Tongue (tissue), 1 donor: ENCODE measurements at regions not wholly inside any gene's neighbourhood (a gene's known extent, or its start where the extent isn't known, plus 50 kb on each side); places are given as distances from the start of the nearest gene placed in this dataset.
"Not testable (repeated sequence)": the region's sequence is repeated elsewhere in the genome, so short reads cannot be mapped to it uniquely, and the experiment has no call there.

Source experiments
- DNase-seq: peaks from one replicate; pipeline ENCODE4 v3.0.0-alpha.2; 2015

DNA sequence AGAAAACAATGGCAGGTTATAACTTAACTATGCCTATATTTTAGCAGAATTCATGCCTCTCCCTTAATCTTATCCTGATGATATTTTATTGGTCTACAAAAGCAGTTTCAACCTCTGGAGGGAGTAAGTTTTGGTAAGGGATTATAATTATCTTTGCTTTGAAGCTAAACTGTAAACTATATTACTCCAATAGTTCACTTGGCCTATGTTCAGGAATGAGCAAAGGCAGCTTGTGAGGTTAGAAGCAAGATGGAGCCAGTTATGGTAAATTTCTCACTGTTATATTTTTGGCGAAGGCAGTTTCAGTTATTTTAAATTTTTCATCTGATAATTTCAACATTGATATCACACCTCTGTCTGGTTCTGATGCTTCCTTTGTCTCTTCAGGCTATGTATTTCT, 192.5 kb upstream of the RGPD4 start:
- no peak for DNase-seq

DNA sequence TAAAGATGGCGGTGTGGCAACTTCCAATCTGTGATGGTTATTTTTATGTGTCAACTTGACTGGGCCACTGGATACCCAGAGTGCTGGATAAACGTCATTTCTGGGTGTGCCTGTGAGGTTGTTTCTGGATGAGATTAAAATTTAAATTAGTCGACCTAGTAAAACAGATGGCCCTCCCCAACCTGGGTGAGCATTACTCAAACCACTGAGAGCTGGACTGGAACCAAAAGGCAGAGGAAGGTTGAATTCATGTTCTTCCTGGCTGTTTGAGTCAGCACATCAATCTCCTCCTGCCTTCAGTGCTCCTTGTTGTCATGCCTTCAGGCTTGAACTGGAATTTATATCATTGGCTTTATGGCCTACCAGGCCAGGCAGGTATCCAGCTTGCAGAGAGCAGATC, 190.8 kb upstream of the RGPD4 start:
- DNase-seq, result no peak

DNA sequence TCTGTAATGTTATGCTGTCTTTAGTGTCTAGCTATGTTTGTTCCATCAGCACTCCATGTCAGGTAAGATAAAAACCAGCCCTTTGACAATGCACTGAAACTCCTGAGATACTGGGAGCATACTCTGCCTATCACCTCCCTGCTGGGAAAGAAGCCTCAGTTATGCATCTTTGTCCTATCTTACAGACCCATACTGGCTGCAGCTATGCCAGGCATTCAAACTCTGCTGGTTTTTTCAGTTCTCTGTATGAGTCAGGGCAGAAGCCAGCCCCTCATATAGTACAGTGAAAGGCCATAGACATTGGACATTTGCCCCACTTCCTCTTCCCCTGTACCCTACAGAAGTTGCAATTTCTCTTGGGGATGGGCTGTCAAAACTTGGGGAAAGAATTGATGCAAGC, 181.1 kb upstream of the RGPD4 start:
- DNase-seq, result no peak

DNA sequence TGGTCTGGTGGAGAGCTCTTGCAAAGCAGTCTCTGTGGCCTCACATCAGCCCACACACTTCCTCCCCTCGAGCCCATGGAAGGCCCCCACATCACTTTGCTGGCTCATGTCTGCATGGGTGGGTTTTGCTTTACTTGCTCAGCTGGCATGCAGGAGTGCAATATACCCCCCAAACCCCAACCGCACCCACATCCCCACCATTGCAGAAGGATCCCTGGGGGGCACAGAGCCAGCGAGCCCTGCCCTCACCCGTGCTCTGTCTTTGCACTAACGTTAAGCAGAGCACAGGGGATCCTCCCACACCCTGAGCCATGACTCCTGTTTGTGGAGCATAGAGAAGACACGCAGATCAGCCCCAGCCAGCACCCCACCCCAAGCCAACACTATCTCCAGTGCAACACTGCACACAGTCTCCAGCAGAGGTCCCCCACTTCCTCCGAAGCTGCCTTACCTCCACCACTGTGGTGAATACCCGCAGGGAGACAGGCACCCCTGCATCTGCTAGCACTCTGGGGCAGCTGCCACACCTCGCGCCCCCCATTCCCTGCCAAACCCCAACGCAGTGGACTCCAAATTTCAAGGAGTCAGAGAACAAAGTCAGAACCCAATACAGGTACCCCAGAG, 177.8 kb upstream of the RGPD4 start:
- DNase-seq, result no peak

DNA sequence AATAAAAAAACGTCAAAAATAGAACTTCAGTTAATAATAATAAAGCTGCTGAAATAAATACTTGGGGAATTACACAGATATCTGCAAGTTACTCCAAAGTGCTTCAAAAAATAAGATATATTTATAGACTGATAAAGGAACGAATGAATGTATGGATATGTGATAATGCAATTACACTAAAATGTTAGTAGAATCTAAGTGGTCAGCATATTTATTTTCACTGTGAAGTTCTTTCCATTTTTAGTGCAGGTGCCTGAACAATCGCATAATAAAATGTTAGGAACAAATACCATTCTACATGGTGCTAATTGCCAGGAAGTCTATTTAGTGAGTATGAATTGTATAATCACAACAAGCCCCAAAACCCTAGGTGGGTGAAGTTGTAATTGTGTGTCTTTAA, 169.6 kb upstream of the RGPD4 start:
- no peak for DNase-seq

DNA sequence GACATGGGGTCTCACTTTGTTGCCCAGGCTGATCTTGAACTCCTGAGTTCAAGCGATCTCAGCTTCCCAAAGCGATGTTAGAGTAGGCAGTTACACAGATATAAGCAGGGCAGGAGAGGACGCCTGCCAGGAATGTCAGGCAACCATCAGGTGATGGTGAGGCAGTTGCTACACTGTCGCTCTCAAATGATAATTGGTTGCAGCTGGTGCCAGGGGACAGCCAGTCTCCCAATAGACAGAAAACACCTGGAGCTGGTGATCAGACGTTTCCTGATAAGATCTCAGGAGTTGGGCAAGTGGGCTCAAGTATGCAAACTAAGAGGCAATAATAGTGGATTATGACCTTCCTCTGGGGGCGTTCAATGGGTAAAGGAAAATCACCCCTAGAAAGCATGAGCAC, 163.1 kb upstream of the RGPD4 start:
- DNase-seq, result no peak

DNA sequence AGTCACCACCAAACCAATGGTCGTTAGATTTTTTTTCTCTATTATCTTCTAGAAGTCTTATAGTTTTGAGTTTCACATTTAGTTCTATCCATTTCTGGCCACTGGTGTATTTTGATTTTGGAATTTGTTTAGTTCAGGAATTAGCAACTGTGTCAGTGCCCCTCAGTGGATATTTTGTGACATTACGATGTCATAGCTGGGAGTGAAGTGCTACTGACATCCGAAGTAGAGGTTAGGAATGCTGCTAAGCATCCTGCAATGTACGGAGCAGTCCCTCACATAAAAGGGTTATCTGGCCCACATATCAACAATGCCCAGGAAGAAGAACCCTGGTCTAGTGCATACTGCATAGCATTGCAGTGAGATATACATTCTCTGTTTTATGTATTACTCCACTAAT, 157.4 kb upstream of the RGPD4 start:
- peak; percentile 32 for DNase-seq

DNA sequence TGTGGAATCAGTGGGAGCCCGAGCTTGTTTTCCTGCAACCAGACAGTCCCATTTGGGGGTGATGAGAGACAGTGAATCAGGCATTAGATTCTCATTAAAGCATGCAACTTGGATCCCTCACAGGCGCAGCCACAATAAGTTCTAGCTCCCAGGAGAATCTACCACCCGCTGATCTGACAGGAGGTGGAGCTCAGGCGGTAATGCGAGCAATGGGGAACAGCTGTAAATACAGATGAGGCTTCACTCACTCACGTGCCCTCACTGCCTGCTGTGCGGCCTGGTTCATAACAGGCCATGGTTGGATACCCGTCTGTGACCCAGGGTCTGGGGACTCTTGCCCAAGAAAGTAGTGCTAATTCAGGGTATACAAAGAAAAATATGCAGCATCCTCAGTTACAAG, 144.8 kb upstream of the RGPD4 start:
- no peak for DNase-seq

DNA sequence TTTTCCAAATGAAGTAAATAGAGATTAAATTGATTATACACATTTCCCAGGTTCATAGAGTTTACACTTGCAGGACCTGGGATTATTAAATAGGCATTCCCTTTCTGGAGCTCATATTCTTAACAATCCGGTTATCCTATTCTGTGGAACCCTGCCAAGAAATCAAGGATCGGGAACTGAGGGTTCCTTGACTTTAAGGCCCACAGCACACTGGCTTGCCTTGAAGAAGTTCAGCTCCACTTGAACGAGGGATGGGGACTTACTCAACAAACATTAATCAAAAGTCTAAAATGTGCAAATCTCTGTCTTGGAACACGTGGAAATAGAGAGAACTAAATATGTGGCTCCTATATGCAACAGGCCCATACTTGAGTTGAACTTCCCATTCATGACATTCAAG, 142.3 kb upstream of the RGPD4 start:
- DNase-seq, result no peak

DNA sequence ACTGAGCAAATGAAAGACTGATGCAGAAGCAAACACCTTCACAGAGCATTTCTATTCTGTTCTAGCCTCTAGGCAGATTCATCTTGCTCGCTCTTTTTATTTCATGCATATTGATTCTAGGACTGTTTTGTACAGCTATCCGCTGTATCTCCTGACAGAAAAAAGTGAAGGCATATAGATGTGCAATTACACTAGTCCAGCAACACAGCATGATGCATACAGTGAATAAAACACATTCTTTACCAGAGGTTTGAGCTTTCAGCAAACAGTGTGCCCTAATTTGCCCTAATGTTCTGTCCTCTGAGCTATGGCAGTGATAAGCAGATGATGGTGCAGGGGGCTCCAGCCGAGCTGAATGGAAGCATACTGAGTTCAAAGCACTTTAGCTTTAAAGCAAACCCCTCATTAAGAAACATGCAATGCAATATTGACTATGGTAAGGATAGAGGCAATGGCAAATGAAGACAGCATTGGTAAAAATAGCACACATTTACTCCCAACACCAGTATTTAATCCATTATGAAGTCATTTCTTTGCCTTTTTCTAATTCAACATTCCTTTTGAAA, 141.2 kb upstream of the RGPD4 start:
- no peak for DNase-seq

DNA sequence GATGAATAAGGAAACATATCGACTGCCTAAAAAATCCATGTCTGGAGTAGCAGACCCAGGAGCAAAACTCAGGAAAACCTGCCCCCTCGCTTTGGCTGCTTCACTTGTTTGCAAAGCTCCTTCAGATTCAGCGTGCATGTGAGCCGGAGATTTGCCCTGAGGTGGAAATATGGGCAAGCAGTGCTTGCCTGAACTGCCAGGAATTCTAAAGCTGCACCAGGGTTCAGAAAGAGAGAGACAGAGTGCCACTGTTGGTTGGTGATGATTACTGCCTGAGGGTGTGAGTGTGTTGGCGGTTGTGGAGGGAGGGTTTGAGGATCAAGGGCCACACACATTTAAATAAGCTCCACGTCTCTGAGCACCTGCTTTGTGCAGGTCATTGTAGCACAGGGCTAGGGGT, 139.6 kb upstream of the RGPD4 start:
- DNase-seq, result peak; percentile 3

DNA sequence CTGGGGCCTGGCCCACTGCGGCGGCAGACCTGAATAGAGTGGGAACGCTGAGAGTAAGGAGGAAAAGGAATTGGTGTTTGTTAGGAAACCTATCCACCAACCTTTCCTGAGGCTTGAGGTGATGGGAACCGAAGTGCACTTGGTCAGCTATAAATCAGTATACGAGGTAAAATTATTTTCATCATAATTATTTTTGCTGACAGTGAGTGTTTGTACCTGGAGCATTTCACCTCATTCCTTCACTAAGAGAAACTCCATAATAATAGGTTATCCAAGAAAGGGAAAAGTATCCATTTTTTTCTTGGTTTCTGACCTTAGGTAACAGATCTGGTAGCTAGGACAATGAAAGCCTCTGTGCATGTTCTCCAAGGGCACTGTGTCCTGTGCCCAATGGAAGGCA, 138.6 kb upstream of the RGPD4 start:
- no peak for DNase-seq

DNA sequence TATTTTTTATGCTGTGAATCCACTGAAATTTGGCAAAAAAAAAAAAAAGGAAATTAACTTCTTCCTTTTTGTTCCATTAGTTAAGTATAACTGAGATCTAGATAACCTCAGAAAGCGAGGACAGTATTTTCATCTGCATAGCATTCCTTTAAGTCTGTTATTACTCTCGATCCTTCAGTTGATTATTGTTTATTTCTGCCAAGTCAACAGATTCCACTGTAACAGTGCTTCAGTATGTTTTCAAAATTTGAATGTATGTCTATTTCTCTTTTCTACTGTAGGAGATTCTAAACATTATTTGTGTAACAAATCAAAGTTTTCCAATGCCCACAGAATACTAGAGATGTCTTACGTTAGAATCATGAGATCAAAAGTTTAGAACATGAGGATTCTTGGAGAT, 133.1 kb upstream of the RGPD4 start:
- no peak for DNase-seq

DNA sequence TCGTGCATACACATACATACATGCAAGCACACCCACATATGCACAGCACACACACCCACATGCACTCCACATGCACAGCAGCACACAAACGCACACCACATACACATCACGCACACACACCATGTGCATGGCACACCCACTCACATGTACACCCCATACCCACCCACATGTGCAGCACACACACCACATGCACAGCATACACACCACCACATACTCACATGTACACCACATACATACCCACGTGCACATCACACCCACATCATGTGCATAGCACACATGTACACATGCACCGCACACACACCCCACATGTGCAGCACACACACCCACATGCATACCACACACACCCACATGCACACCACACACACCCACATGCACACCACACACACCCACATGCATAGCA, 132.0 kb upstream of the RGPD4 start:
- DNase-seq, result no peak

DNA sequence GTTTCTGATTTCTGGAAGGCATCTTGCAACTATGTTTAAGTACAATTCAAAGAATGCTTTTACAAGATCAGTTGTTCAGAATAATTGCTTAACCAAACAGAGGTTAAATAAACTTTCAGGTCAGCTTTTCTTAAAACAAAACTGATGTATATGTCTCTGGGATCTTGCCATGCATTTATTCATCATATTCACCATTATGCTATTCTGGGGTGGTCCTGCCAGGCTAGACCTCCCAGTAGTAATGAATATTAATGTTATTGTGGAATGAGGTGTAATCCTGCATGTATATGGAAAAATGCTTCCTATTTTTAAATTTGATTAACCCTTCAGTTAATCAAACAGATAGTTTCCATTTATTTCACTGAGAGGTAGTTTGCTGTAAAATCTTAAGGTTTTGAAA, 129.3 kb upstream of the RGPD4 start:
- no peak for DNase-seq

DNA sequence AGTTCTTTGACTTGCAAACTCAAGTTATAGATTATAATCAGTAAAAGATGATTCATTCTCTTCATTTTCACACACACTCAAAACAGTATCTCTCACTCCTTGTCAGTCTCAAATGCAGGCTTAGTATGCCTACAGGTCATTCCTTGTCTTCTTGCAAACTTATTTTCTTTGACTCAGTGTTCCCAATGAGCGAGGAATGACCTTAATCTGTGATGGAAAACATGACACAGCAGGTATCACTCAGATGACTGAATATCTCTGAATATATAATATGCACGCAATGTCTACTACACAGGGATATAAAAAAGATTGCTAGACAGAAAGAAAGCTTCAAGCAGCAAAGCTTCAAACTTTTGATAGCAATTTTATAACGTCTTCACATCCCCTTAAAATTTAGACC, 127.8 kb upstream of the RGPD4 start:
- no peak for DNase-seq

DNA sequence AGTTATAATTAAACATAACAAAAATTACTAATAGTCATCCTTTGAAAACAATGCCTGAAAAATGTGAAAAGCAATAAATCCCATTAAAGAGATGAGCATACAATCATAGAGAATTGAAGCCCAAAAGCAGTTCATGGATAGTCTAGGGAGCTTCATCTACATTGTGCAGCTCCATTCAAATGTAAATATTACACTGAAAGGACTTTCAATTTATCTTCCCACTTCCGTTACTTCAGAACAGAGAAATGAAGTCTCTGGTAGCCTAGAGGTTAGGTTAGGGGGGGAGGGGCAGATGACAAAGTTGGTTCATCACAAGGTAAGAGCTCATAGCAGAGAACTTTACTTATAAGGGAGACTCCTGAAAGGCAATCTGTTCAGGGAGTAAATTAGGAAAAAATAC, 126.6 kb upstream of the RGPD4 start:
- DNase-seq, result no peak

DNA sequence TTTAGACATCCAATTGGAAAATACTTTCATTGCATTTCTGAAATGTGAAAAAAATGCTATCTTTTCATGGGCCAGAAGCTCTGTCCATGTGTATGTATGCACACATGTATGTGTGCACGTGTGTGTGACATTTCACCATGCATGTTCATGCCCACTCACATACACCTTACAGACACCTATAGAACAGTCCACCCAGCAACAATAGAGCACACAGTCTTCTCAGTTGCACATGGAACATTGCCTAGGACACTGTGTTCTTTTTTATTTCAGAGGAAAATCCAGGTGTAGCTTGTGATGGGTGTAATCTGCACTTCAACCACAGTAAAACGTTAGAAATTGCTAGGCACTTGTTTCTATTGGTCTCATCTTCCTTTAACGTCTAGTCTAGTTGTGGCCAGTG, 114.8 kb upstream of the RGPD4 start:
- DNase-seq, result no peak

DNA sequence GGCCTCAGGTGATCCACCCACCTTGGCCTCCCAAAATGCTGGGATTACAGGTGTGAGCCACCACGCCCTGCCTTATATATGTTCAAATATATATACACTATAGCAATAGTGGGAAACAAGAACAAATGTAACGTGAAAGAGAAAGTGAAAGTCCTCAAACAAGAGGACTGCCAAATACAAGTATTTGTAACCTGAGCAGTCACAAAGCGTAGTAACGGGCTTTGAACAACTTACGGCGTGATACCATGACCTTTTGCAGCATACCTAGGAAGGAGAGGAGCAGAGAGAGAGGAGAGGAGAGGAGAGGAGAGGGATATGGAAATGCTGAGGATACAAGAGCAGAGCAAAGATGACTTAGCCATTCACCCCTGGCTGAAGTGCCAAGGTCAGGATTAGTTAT, 113.8 kb upstream of the RGPD4 start:
- no peak for DNase-seq

DNA sequence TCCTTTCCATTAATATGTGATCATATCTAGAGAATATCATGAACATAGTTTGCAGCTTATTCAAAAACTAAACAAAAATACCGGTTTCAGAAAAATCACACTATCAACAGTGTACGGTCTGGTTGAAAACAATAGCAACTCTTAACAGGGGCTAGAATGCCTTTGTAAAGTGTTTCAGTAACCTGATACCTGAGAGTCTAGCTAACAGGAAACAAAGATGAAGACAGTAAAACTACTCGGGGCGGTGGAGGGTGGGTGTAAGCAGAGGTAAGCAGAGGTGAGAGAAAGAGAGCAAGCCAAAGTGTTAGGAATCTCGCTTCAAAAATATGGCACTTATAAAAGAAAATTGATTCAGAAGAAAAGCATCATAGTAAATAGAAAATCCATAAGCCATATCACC, 109.0 kb upstream of the RGPD4 start:
- no peak for DNase-seq

DNA sequence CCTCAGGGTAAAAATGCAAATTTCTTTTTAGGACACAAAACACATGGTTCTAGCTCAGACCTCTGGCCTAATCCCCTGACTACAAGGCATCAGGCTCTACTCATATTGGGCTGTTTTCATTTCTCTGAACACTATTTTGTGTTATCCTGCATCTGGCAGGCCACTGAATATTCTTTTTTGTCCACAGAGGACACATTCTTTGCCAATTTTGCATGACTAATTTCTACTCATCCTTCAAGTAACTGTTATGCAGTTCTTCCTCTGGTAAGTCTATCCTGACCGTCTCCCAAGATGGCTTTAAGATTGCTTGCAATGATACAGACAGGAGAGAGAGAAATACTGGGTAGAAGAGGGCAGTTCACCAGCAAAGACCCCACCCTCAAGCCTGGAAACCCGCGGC, 107.6 kb upstream of the RGPD4 start:
- DNase-seq, result no peak

DNA sequence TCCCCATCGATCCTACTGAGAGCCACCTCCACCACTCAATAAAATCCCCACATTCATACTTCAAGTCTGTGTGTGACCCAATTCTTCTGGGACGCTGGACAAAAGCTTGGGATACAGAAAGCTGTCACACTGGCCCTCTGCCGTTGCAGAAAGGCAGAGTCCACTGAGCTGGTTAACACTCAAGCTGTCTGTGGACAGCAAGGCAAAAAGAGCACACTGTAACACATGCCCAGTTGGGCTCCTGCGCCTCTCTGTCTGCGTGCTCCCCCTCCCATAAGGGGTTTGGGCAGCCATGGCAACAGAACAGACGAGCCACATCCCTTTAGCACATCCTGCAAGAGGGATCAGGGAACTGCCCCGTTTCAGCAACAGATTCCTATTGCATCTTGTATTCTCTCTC, 106.9 kb upstream of the RGPD4 start:
- peak; percentile 10 for DNase-seq

DNA sequence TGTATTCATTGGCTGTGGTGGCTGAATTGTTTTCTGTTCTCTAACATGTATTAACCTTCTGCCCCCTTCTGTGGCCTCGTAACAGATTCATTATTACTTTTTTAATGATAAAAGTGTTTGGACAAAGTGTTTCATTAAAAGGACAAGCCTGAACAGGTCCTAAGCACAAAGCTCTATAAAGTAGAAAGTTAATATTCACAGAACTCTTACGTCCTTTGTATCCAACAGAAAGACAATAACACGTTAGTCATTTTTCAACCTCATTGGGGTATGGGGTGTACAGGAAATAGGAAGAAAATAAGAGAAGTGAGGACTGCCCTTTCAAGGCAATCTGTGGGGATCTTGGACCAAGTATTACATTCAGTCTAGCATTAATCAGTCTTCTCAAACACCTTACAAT, 105.5 kb upstream of the RGPD4 start:
- no peak for DNase-seq

DNA sequence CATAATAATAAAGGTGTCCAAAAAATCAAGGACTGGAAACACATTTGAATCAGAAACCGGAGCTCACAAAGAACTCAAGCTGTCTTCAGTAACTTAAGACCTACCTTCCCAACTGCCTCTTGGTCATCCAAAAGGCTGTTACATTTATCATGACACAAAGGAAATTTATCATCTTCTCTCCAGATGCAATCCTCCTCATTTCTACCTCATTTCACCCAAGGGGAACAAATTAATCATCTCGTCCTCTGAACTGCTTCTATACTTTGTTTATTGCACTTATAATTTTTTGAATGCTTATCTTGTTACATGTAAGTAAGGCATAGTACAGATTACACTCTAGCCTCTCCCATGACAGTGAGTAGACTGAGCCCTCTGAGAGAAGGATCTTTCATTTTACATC, 105.1 kb upstream of the RGPD4 start:
- no peak for DNase-seq

DNA sequence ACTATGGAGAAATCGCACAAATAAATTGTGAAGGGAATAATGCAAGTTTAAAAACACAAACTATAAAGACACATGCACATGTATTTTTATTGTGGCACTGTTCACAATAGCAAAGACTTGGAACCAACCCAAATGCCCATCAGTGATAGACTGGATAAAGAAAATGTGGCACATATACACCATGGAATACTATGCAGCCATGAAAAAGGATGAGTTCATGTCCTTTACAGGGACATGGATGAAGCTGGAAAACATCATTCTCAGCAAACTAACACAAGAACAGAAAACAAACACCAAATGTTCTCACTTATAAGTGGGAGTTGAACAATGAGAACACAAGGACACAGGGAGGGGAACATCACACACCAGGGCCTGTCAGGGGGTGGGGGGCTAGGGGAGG, 100.9 kb upstream of the RGPD4 start:
- DNase-seq, result not testable (repeated sequence)
